ENCODE measurements at regions not wholly inside any gene's neighbourhood (a gene's known extent, or its start where the extent isn't known, plus 50 kb on each side); places are given as distances from the start of the nearest gene placed in this dataset.

GRCh38 chr20:23142162-23143050 is 56.3 kb upstream of the CD93 start (continued):
- TF ChIP-seq ZBTB49 (CRISPR knock-in tag; IDR thresholded peaks at IDR 0.05; ENCODE audit: borderline replicate concordance) (no peak), ZNF3 (CRISPR knock-in tag; IDR thresholded peaks at IDR 0.05) (no peak), KDM5B (IDR thresholded peaks at IDR 0.05; ENCODE audit: insufficient replicate concordance, low read depth, low read length) (no peak), JUND (IDR thresholded peaks at IDR 0.05; ENCODE audit: borderline replicate concordance, low read depth, low read length) (no peak), JUND (tag; IDR thresholded peaks at IDR 0.05; ENCODE audit: borderline replicate concordance, low read depth, low read length) (no peak; the same call in 2 of the 3 replicates), ZNF592 (IDR thresholded peaks at IDR 0.05) (no peak; the same call in 1 of the 2 replicates), DDX20 (tag; IDR thresholded peaks at IDR 0.05; ENCODE audit: low read depth) (no peak), ZNF175 (CRISPR knock-in tag; IDR thresholded peaks at IDR 0.05; ENCODE audit: low read depth) (peak; percentile 77; the same call in 1 of the 2 replicates), ZFX (CRISPR knock-in tag; IDR thresholded peaks at IDR 0.05) (peak; percentile 33), ZNF79 (CRISPR knock-in tag; IDR thresholded peaks at IDR 0.05; ENCODE audit: low read depth) (no peak), CGGBP1 (CRISPR knock-in tag; IDR thresholded peaks at IDR 0.05) (no peak), CEBPZ (IDR thresholded peaks at IDR 0.05; ENCODE audit: borderline replicate concordance, low read depth, low read length) (no peak), MCM5 (IDR thresholded peaks at IDR 0.05; ENCODE audit: low read depth) (no peak), FOXA3 (CRISPR knock-in tag; conservative IDR thresholded peaks at IDR 0.05 in 1 of 2, IDR thresholded peaks at IDR 0.05 in 1 of 2) (peak in 1 of 2 experiments; percentile 36; a peak in 1 of 4 replicates), DMBX1 (CRISPR knock-in tag; IDR thresholded peaks at IDR 0.05; ENCODE audit: borderline replicate concordance) (peak; percentile 74)
